Stomach (tissue), 4 donors: ENCODE measurements at regions not wholly inside any gene's neighbourhood (a gene's known extent, or its start where the extent isn't known, plus 50 kb on each side); places are given as distances from the start of the nearest gene placed in this dataset.
"Not testable (repeated sequence)": the region's sequence is repeated elsewhere in the genome, so short reads cannot be mapped to it uniquely, and the experiment has no call there.

Experiments used
- POLR2A ChIP-seq, 4 donors: fragments of 450-650 bp; IDR thresholded peaks; one replicate each; pipeline ENCODE4 v1.6.1; 2016; ENCODE audit warnings: antibody characterized with exemption in 4 of 4, control low read depth in 2 of 4, mild to moderate bottlenecking in 1 of 4, moderate library complexity in 1 of 4
- TF ChIP-seq, protein P1 (sequence below), 7 experiments: fragments of 450-650 bp in 4 of 7; fragments of 200-600 bp in 3 of 7; sonication (generic) in 3 of 7; IDR thresholded peaks; one replicate each; pipeline ENCODE4 v1.5.1; 2016 to 2019; ENCODE audit warnings: antibody characterized with exemption in 7 of 7, control low read depth in 2 of 7, mild to moderate bottlenecking in 1 of 7

GRCh38 chr2:87325042-87325910 lies 303.6 kb upstream of the PLGLB1 start:
- TF ChIP-seq, protein P1, sequence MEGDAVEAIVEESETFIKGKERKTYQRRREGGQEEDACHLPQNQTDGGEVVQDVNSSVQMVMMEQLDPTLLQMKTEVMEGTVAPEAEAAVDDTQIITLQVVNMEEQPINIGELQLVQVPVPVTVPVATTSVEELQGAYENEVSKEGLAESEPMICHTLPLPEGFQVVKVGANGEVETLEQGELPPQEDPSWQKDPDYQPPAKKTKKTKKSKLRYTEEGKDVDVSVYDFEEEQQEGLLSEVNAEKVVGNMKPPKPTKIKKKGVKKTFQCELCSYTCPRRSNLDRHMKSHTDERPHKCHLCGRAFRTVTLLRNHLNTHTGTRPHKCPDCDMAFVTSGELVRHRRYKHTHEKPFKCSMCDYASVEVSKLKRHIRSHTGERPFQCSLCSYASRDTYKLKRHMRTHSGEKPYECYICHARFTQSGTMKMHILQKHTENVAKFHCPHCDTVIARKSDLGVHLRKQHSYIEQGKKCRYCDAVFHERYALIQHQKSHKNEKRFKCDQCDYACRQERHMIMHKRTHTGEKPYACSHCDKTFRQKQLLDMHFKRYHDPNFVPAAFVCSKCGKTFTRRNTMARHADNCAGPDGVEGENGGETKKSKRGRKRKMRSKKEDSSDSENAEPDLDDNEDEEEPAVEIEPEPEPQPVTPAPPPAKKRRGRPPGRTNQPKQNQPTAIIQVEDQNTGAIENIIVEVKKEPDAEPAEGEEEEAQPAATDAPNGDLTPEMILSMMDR (IDR thresholded peaks at IDR 0.05): not testable (repeated sequence)
- TF ChIP-seq POLR2A (IDR thresholded peaks at IDR 0.05): not testable (repeated sequence)
